ENCODE measurements at regions not wholly inside any gene's neighbourhood (a gene's known extent, or its start where the extent isn't known, plus 50 kb on each side); places are given as distances from the start of the nearest gene placed in this dataset.

DNA sequence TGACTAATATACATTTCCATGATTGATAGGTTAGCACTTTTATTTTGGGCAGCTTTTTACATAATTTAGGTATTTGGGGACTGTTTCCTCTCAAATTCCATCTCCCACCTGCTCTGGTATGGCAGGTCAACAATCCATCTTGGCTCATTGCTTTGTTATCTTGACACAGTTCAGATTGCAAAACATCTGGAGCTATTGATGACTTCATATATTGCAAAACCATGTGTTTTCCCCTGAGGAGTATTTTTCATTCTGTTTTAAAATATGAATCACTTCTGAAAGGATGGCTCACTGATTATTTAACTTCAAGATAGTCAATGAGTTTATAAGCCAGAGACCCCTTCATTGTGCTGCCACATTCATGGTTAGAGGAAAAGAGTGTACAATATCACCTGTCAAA lies 1206.0 kb upstream of the C9orf72 start:
- Histone ChIP-seq H4K20me1 (ENCODE audit: control insufficient read depth, insufficient read depth, insufficient read length) (no peaks in the 10 kb centered on the region), H3K79me2 (ENCODE audit: insufficient read depth, low read length) (no peaks in the 10 kb centered on the region), H3K79me1 (ENCODE audit: insufficient read depth, low read depth, low read length, poor library complexity, severe bottlenecking) (no peaks in the 10 kb centered on the region), H3K18ac (ENCODE audit: insufficient read length, low read depth, low read length) (no peak overlapping the region), H3K14ac (ENCODE audit: insufficient read depth, low read length) (no peak overlapping the region), H4K8ac (replicated peaks; ENCODE audit: insufficient read length, low read depth, low read length) (no peak overlapping the region), H3K4ac (ENCODE audit: low read depth, low read length) (no peak overlapping the region), H2BK15ac (ENCODE audit: low read depth, low read length) (no peak overlapping the region), H3K56ac (ENCODE audit: insufficient read length, low read depth, low read length) (no peak overlapping the region), H2AFZ (ENCODE audit: low read length) (no peak overlapping the region), H4K91ac (ENCODE audit: insufficient read length, low read depth, low read length) (no peak overlapping the region), H2BK20ac (ENCODE audit: low read depth, low read length, poor library complexity, severe bottlenecking) (no peak overlapping the region), H3K23me2 (ENCODE audit: insufficient read length, low read depth, low read length, poor library complexity, severe bottlenecking) (no peaks in the 10 kb centered on the region), H3K27ac (ENCODE audit: insufficient read length, low read depth, low read length) (no peak overlapping the region), H2BK5ac (ENCODE audit: insufficient read length, low read length) (no peak overlapping the region), H3K27me3 (ENCODE audit: insufficient read depth, low read length) (no peaks in the 10 kb centered on the region), H3K4me1 (ENCODE audit: insufficient read depth, low read length) (peaks cover 2% of the 10 kb centered on the region; the same call in 1 of the 2 replicates), H2AK5ac (ENCODE audit: insufficient read length, low read length) (no peak overlapping the region), H2BK12ac (ENCODE audit: insufficient read length, low read depth, low read length) (no peak overlapping the region), H3K9ac (ENCODE audit: extremely low read depth, insufficient read length, low read length) (no peak overlapping the region), H3T11ph (ENCODE audit: low read length) (no peak overlapping the region), H2BK120ac (ENCODE audit: low read depth, low read length, poor library complexity, severe bottlenecking) (no peak overlapping the region), H3K9me3 (ENCODE audit: control insufficient read depth, low read depth, low read length) (no peaks in the 10 kb centered on the region), H3K23ac (ENCODE audit: insufficient read length, low read depth, low read length) (no peak overlapping the region), H4K5ac (ENCODE audit: insufficient read length, low read depth, low read length) (no peak overlapping the region), H3K4me2 (ENCODE audit: insufficient read depth, insufficient read length, low read length) (no peak overlapping the region)
- no peak overlapping the region for H3K4me3 Mint-ChIP-seq
- DNase-seq, result no peak
- H3K36me3 Mint-ChIP-seq (ENCODE audit: insufficient read depth in 1 of 3, low read depth in 3 of 3), result no peaks in the 10 kb centered on the region; a peak in 1 of 7 replicates
- H3K27me3 Mint-ChIP-seq (ENCODE audit: low read depth), result no peaks in the 10 kb centered on the region
- peaks cover 14 to 21% of the 10 kb centered on the region in 2 experiments for H3K4me1 Mint-ChIP-seq
- no peak for TF ChIP-seq CTCF (conservative IDR thresholded peaks at IDR 0.05)
- no peaks in the 10 kb centered on the region for H3K9me3 Mint-ChIP-seq
- H3K27ac Mint-ChIP-seq, result no peak overlapping the region

Measured in H9 (cell line).